ENCODE measurements at regions not wholly inside any gene's neighbourhood (a gene's known extent, or its start where the extent isn't known, plus 50 kb on each side); places are given as distances from the start of the nearest gene placed in this dataset.

- TF ChIP-seq, protein P1, sequence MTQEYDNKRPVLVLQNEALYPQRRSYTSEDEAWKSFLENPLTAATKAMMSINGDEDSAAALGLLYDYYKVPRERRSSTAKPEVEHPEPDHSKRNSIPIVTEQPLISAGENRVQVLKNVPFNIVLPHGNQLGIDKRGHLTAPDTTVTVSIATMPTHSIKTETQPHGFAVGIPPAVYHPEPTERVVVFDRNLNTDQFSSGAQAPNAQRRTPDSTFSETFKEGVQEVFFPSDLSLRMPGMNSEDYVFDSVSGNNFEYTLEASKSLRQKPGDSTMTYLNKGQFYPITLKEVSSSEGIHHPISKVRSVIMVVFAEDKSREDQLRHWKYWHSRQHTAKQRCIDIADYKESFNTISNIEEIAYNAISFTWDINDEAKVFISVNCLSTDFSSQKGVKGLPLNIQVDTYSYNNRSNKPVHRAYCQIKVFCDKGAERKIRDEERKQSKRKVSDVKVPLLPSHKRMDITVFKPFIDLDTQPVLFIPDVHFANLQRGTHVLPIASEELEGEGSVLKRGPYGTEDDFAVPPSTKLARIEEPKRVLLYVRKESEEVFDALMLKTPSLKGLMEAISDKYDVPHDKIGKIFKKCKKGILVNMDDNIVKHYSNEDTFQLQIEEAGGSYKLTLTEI (CRISPR knock-in tag; conservative IDR thresholded peaks at IDR 0.05) = no peak
- no peak for TF ChIP-seq ATF7-NPFF (CRISPR knock-in tag; IDR thresholded peaks at IDR 0.05; ENCODE audit: low read depth)
- no peak for TF ChIP-seq TRIM24 (CRISPR knock-in tag; IDR thresholded peaks at IDR 0.05)
- 0 out of 2 replicates have a peak, but pooled peaks have one; percentile 42 for TF ChIP-seq BRD4 (CRISPR knock-in tag; IDR thresholded peaks at IDR 0.05)
- no peak for TF ChIP-seq ZNF12 (CRISPR knock-in tag; IDR thresholded peaks at IDR 0.05)
- TF ChIP-seq ZNF276 (CRISPR knock-in tag; IDR thresholded peaks at IDR 0.05; ENCODE audit: low read depth) = no peak
- TF ChIP-seq, protein P2, sequence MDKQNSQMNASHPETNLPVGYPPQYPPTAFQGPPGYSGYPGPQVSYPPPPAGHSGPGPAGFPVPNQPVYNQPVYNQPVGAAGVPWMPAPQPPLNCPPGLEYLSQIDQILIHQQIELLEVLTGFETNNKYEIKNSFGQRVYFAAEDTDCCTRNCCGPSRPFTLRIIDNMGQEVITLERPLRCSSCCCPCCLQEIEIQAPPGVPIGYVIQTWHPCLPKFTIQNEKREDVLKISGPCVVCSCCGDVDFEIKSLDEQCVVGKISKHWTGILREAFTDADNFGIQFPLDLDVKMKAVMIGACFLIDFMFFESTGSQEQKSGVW (CRISPR knock-in tag; IDR thresholded peaks at IDR 0.05; ENCODE audit: borderline replicate concordance) = no peak
- no peak for TF ChIP-seq ZNF251 (CRISPR knock-in tag; IDR thresholded peaks at IDR 0.05)
- TF ChIP-seq, protein P3, sequence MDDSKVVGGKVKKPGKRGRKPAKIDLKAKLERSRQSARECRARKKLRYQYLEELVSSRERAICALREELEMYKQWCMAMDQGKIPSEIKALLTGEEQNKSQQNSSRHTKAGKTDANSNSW (CRISPR knock-in tag; IDR thresholded peaks at IDR 0.05; ENCODE audit: borderline replicate concordance) = no peak
- TF ChIP-seq HOMEZ (CRISPR knock-in tag; IDR thresholded peaks at IDR 0.05; ENCODE audit: low read depth) = peak; percentile 88
- TF ChIP-seq, protein P4, sequence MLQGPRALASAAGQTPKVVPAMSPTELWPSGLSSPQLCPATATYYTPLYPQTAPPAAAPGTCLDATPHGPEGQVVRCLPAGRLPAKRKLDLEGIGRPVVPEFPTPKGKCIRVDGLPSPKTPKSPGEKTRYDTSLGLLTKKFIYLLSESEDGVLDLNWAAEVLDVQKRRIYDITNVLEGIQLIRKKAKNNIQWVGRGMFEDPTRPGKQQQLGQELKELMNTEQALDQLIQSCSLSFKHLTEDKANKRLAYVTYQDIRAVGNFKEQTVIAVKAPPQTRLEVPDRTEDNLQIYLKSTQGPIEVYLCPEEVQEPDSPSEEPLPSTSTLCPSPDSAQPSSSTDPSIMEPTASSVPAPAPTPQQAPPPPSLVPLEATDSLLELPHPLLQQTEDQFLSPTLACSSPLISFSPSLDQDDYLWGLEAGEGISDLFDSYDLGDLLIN (CRISPR knock-in tag; IDR thresholded peaks at IDR 0.05; ENCODE audit: borderline replicate concordance) = no peak
- no peak for TF ChIP-seq HES4 (CRISPR knock-in tag; IDR thresholded peaks at IDR 0.05; ENCODE audit: borderline replicate concordance)
- no peak for TF ChIP-seq ZNF773 (CRISPR knock-in tag; IDR thresholded peaks at IDR 0.05; ENCODE audit: borderline replicate concordance)
- no peak for TF ChIP-seq EED (CRISPR knock-in tag; IDR thresholded peaks at IDR 0.05)
- peak; percentile 60; the same call in 1 of the 2 replicates for TF ChIP-seq ZFP1 (CRISPR knock-in tag; IDR thresholded peaks at IDR 0.05)
- no peak for TF ChIP-seq ATM (IDR thresholded peaks at IDR 0.05; ENCODE audit: borderline replicate concordance)
- no peak for TF ChIP-seq BRCA1 (CRISPR knock-in tag; IDR thresholded peaks at IDR 0.05)
- TF ChIP-seq ZNF567 (CRISPR knock-in tag; IDR thresholded peaks at IDR 0.05; ENCODE audit: borderline replicate concordance) = no peak
- no peak for TF ChIP-seq JUND (CRISPR knock-in tag; IDR thresholded peaks at IDR 0.05)
- TF ChIP-seq NR2C2 (CRISPR knock-in tag; IDR thresholded peaks at IDR 0.05; ENCODE audit: borderline replicate concordance) = no peak
- no peak for TF ChIP-seq GTF3A (CRISPR knock-in tag; conservative IDR thresholded peaks at IDR 0.05)
- no peak for TF ChIP-seq KLF13 (CRISPR knock-in tag; IDR thresholded peaks at IDR 0.05)
Observed at GRCh38 chr2:203812294-203813221, 55.0 kb upstream of the CTLA4 start (continued).

Measured in HepG2 (cell line).